Retina (tissue), 1 donor: ENCODE measurements at regions not wholly inside any gene's neighbourhood (a gene's known extent, or its start where the extent isn't known, plus 50 kb on each side); places are given as distances from the start of the nearest gene placed in this dataset.
"Not testable (repeated sequence)": the region's sequence is repeated elsewhere in the genome, so short reads cannot be mapped to it uniquely, and the experiment has no call there.

ENCODE experiments used
- DNase-seq: peaks from one replicate; pipeline ENCODE4 v3.0.0-alpha.2; 2016

DNA sequence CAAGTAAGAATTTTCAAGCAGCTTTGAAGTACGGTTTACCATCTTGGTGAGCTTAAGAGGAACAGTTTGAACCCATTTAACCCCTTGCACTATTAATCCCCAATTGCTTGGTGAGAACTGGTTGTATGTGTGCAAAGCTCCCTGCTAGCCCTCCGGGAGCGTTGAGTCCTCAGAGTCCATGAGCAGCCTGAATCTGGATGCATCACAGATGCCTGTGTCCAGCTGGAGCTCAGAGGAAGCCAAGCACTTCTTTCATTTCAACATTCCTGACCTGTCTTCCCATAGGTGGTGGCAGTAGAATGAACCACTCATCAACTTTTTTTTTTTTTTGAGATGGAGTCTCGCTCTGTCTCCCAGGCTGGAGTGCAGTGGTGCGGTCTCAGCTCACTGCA is 199.9 kb upstream of the IRF2BP2 start:
- DNase-seq = not testable (repeated sequence)

GRCh38 chr1:234808943-234809853 is 199.2 kb upstream of the IRF2BP2 start:
- not testable (repeated sequence) for DNase-seq

DNA sequence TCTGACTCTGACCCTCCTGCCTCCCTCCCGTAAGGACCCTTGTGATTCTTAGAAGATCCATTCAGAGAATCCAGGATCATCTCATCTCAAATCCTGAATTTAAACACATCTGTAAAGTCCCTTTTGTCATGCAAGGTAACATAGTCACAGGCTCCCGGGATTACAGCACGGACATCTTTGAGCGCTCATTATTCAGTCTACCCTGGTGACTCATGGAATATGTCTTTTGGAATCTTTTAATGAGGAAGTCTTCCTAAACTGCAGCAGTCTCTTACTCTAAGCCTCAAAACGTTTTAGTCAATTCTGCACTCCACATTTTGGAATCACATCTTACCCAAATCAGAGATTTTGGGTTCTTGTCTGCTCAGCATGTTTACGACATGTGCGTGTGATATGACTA is 198.5 kb upstream of the IRF2BP2 start:
- not testable (repeated sequence) for DNase-seq

DNA sequence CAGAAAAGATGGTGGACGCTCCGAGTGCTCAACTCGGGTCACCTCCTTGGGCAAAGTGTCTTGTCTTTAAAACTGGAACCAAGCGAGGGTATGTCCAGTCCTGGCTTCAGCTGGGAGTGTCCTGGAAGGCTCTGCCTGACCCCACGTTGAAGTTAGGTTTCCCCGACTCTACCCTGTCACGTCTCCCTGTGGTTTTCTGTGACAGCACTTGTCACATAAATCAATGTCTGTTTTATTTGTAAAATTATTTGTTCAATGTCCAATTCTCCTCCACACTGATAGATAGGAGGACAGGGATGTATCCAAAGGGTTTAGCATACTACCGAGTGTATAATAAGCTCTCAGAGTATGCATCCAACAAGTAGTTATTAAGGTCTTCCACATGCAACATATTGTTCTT is 197.7 kb upstream of the IRF2BP2 start:
- not testable (repeated sequence) for DNase-seq

GRCh38 chr1:234802586-234802985 is 192.6 kb upstream of the IRF2BP2 start:
- DNase-seq = peak; percentile 2

DNA sequence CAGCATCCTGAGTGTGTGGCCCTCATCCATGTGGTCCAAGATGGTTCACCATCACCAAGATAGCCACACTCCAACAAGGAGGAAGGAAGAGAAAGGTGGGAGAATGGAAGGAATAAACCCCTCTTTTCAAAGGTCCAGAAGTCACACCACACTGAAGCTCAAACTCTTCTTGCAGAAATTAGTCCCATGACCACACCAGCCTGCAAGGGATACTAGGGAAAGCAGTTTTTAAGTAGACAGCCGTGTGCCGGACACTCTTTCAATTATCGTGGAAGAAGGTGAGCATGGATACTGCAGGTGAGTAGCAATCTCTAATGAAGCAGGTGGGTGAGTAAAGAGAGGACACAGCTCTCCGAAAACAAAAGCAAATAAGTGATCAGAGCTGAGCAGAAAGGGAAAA is 191.7 kb upstream of the IRF2BP2 start:
- not testable (repeated sequence) for DNase-seq

GRCh38 chr1:234801147-234801546 is 191.2 kb upstream of the IRF2BP2 start:
- not testable (repeated sequence) for DNase-seq

DNA sequence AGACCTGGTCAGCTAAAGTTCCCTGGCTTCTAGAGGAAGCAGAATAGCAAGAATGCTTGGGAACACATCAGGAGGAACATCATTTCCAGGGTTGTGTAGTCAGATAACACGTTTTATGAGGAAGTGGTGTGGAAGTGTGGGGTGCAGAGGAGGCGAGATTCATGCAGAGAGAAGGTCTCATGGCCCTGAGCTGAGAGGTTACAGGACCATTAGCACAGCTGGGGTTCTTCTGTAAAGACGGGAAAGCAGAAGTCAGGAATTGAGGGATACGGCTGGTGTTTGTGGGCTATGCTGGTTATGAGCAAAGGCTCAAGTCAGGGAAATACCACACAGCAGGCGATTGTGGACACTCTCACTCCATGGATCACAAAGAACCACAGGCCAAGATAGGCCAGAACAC is 190.6 kb upstream of the IRF2BP2 start:
- DNase-seq = not testable (repeated sequence)

DNA sequence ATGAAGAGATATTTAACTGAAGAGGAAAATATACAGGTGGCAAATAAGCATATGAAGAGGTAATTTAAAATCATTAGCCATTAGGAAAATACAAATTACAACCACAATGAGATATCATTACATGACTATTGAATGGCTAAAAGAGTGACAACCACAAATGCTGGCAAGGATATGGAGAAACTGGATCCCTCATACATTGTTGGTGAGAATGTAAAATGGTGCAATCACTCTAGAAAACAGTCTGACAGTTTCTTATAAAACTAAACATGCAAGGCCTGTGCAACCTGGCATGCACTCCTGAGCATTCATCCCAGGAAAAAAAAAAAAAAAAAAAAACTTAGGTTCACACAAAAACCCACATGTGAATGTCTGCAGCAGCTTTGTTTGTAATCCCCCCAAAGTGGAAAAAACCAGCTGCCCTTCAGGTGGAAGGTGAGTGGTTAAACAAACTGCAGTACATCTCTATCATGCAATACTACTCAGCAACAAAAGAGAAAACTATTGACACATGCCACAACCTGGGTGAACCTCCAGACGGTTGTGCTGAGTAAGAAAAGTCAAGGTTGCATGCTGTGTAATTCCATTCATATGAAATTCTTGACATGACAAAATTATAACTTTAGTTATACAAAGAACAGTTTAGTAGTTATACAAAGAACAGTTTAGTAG is 189.2 kb upstream of the IRF2BP2 start:
- not testable (repeated sequence) for DNase-seq

DNA sequence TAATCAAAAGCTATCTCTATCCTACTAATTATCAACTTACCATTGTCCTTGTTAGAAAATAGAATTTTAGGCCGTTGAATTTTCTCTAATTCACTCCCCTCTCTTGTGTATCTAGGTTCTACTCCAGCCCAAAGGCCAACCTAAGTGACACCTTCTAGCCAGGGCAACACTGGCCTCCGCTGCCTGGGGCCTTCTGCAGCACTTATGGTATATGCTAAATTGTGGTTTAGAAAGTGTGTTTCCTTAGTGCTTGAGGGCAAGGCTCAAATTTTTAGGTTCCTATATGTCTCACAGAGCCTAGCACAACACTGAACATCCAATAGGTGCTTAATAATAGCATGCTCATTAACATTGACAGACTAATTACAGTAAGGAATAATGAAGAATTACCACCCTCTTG is 187.2 kb upstream of the IRF2BP2 start:
- not testable (repeated sequence) for DNase-seq

DNA sequence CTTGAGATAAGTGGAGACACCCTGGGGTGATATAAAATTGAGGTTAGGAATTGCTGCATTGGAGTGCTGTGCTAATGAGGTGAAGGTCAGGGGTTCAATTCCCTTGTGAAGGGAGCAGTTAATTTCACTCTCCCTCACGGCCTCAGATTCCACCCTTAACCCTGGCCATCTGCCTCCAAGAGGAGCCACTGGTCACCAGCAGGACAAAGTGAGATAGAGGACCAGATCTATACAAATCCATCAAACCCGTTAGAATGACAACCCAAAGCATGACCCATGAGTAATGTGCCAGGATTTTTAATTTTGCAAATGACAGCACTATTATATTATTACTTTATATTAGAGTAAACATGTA is 186.4 kb upstream of the IRF2BP2 start:
- not testable (repeated sequence) for DNase-seq

- not testable (repeated sequence) for DNase-seq
Observed at GRCh38 chr1:234795711-234796437, 185.9 kb upstream of the IRF2BP2 start.

GRCh38 chr1:234795007-234795406 is 185.0 kb upstream of the IRF2BP2 start:
- not testable (repeated sequence) for DNase-seq

DNA sequence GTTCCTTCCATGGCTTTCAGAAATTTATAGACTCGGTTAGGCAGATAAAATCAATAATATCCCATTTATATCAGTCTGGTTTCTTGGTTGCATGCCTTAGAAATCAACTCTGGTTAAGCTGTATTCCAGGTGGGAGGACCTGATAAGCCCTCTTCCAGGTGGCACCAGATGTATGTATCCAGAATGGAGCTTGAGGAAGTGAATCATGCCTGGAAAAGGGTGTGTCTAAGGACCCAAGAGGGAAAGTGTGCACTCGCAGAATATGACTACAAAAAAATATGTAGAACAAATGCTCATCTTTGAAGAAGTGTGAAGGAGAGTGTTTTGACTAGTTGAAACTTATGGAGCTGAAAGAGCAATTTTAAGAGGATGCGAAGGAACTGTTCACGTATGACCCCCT is 184.5 kb upstream of the IRF2BP2 start:
- DNase-seq = not testable (repeated sequence)

GRCh38 chr1:234793924-234794323 is 183.9 kb upstream of the IRF2BP2 start:
- DNase-seq = not testable (repeated sequence)

DNA sequence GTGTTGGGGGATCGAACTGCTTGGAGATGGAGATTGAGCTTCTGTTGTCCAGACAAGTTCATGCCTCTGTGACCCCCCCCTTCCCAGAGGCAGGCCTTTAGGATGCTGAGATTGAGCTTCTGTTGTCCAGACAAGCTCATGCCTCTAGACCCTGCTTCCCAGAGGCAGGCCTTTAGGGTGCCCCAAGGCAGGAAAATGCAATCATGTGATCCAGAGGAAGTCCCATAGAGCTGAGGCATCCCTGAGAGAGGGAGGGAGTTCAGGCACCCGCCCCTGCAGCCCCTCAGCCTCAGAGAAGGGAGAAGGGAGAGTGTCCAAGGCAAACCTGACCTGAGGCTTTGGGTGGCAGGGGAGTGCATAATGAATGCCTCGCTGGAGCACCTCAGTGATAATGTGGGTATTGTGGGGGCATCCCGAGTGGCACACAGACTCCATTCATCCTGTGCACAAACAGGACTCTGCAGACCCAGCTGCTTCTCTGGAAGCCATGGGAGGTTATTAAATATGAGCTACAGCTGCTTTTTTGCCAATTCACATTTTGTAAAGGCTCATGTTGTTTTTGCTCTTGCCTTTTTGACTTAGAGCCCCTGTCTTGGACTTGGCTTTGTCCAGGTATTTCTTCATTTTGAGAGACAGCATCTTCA is 182.4 kb upstream of the IRF2BP2 start:
- DNase-seq = not testable (repeated sequence)

GRCh38 chr1:234791615-234792014 is 181.6 kb upstream of the IRF2BP2 start:
- DNase-seq = not testable (repeated sequence)

GRCh38 chr1:234790333-234790732 is 180.4 kb upstream of the IRF2BP2 start:
- DNase-seq = not testable (repeated sequence)

DNA sequence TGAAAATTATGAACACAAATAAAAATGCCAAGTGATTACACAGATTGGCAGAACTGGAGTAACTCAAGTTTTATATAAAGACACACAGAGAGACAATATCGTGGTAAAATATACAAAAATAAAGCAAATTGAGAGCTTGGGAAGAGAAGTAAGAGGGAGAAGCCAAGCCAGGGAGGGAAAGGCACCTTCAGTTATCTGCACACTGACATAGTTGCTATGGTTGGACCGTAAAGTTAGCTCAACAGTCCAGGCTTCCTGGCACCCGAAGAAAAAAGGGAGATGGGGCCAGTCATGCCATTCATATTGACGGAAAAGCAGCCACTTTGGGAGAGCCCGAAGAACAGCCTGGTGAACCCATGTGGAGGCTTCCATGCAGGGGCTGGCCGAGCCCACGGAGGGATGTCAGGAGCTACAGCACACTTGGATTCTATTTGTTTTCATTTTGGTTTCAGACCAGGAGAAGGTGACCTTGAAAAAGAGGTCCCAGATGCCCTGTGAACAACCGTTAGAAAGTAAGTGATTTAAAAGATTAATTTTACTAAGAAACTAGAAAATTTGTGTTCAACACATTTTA is 177.1 kb upstream of the IRF2BP2 start:
- not testable (repeated sequence) for DNase-seq

- not testable (repeated sequence) for DNase-seq
Observed at GRCh38 chr1:234785922-234786321, 175.9 kb upstream of the IRF2BP2 start.

- DNase-seq = not testable (repeated sequence)
Observed at GRCh38 chr1:234785471-234785919, 175.5 kb upstream of the IRF2BP2 start.

DNA sequence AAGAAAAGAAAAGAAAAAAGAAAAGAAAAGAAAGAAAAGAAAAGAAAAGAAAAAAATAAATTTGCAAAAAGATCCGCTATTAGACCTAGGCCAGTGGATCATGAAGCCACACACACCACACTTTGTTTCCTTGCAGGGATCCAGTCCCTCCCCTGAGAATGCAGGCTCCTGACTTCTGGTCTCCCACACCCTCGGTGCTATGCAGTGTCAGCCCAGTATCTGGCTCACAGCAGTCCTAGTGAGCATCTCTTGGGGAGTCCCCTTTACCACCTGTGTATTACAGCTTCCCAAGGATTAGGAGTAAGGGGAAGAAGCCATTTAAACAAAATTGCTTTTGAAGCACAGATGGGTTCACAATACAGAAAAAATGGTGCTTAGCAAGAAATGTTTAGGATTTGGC is 174.1 kb upstream of the IRF2BP2 start:
- not testable (repeated sequence) for DNase-seq
